ENCODE measurements at regions not wholly inside any gene's neighbourhood (a gene's known extent, or its start where the extent isn't known, plus 50 kb on each side); places are given as distances from the start of the nearest gene placed in this dataset.
"Not testable (repeated sequence)": the region's sequence is repeated elsewhere in the genome, so short reads cannot be mapped to it uniquely, and the experiment has no call there.

DNA sequence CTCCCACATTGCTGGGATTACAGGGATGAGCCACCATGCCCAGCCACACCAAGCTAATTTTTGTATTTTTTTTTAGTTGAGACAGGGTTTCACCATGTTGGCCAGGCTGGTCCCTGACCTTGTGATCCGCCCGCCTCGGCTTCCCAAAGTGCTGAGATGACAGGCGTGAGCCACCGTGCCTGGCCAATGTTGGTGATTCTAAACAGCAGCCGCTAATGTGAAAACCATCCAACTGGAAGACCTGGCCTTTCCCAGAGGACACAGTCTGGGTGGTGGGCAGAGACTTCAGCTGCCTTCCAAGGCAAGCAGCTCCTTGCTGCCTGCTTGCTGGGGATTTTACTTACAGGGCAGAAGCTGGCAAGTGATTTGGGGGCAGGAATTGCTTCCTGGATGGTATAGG, 207.1 kb downstream of the GOLGA6L6 start:
- not testable (repeated sequence) for H3K36me3 ChIP-seq; H3K4me3 ChIP-seq; H3K27me3 ChIP-seq (replicated peaks); H3K9me3 ChIP-seq (replicated peaks); DNase-seq (ENCODE audit: low read depth in 1 of 2, low spot score in 2 of 2); H3K4me1 ChIP-seq (replicated peaks); H3K27ac ChIP-seq

DNA sequence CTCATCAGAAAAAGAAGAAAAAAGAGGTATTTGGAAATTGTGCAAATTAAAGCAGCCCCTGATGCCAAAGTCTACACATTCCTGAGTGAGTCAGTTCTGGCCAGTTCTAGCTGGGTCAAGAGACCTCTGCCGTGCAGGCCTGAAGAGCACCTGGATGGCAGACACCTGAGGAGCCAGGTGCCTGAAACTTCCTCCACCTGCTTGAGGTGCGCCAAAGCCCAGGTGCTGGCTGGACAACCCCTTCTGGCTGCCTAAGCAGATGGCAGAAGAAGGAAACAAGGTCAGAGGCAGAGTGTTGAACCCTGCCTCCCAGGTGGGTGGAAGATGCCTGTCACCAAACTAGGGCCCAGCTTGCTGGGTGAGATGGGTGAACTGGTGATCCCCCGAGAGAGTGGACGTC, 215.8 kb downstream of the GOLGA6L6 start:
- not testable (repeated sequence) for H3K9me3 ChIP-seq (replicated peaks); H3K27me3 ChIP-seq (replicated peaks); DNase-seq (ENCODE audit: low read depth in 1 of 2, low spot score in 2 of 2); H3K4me1 ChIP-seq (replicated peaks); H3K36me3 ChIP-seq; H3K27ac ChIP-seq; H3K4me3 ChIP-seq

DNA sequence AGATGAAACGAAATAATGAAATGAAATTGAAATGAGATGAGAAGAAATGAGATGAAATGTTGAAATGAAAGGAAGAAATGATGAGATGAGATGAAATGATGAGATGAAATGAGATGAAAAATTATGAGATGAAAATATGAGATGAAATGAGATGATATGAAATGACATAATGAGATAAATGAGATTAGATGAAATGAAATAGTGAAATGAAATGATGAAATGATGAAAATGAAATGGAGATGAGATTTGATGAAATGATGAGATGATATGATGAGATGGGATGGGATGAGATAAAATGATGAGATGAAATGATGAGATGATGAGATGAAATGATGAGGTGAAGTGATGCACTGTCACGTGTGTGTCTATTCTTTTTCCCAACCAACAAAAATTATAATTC, 224.5 kb downstream of the GOLGA6L6 start:
- not testable (repeated sequence) for H3K4me3 ChIP-seq; H3K4me1 ChIP-seq (replicated peaks); H3K9me3 ChIP-seq (replicated peaks); DNase-seq (ENCODE audit: low read depth in 1 of 2, low spot score in 2 of 2); H3K27ac ChIP-seq; H3K27me3 ChIP-seq (replicated peaks); H3K36me3 ChIP-seq

DNA sequence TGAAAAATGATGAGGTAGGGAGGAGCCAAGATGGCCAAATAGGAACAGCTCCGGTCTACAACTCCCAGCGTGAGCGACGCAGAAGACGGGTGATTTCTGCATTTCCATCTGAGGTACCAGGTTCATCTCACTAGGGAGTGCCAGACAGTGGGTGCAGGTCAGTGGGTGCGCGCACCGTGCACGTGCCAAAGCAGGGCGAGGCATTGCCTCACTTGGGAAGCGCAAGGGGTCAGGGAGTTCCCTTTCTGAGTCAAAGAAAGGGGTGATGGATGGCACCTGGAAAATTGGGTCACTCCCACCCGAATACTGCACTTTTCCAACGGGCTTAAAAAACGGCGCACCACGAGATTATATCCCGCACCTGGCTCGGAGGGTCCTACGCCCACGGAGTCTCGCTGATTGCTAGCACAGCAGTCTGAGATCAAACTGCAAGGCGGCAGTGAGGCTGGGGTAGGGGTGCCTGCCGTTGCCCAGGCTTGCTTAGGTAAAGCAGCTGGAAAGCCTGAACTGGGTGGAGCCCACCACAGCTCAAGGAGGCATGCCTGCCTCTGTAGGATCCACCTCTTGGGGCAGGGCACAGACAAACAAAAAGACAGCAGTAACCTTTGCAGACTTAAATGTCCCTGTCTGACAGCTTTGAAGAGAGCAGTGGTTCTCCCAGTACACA, 230.5 kb downstream of the GOLGA6L6 start:
- not testable (repeated sequence) for H3K4me3 ChIP-seq; H3K4me1 ChIP-seq (replicated peaks); H3K27ac ChIP-seq; DNase-seq (ENCODE audit: low read depth in 1 of 2, low spot score in 2 of 2); H3K36me3 ChIP-seq; H3K27me3 ChIP-seq (replicated peaks); H3K9me3 ChIP-seq (replicated peaks)

DNA sequence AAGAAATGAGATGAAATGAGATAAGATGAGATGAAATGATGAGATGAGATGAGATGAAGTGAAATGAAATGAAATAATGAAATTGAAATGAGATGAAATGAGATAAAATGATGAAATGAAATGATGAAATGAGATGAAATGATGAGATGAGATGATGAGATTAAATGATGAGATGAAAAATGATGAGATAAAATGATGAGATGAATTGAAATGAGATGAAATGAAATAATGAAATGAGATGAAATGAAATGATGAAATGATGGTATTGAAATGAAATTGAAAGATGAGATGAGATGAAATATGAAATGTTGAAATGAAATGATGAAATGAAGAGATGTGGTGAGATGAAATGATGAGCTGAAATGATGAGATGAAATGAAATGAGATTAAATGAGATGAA, 231.0 kb downstream of the GOLGA6L6 start:
- H3K27me3 ChIP-seq (replicated peaks) = no peaks in the 10 kb centered on the region
- no peaks in the 10 kb centered on the region for H3K4me1 ChIP-seq (replicated peaks)
- DNase-seq (ENCODE audit: low read depth in 1 of 2, low spot score in 2 of 2) = no peak
- no peaks in the 10 kb centered on the region for H3K36me3 ChIP-seq
- H3K4me3 ChIP-seq = no peak overlapping the region
- H3K9me3 ChIP-seq (replicated peaks) = no peaks in the 10 kb centered on the region
- no peak overlapping the region for H3K27ac ChIP-seq

DNA sequence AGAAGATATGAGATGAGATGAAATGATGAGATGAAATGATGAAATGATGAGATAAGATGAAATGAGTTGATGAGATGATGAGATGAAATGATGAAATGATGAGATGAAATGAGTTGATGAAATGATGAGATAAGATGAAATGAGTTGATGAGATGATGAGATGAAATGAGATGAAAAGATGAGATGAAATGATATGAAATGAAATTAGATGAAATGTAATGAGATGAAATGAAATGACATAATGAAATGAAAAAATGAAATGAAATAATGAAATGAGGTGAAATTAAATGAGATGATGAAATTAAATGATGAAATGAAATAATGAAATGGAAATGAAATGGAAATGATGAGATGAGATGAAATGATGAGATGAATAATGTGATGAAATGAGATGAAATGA, 231.6 kb downstream of the GOLGA6L6 start:
- H3K27ac ChIP-seq; H3K4me1 ChIP-seq (replicated peaks); H3K27me3 ChIP-seq (replicated peaks); H3K4me3 ChIP-seq; H3K36me3 ChIP-seq; H3K9me3 ChIP-seq (replicated peaks); DNase-seq (ENCODE audit: low read depth in 1 of 2, low spot score in 2 of 2): not testable (repeated sequence)

DNA sequence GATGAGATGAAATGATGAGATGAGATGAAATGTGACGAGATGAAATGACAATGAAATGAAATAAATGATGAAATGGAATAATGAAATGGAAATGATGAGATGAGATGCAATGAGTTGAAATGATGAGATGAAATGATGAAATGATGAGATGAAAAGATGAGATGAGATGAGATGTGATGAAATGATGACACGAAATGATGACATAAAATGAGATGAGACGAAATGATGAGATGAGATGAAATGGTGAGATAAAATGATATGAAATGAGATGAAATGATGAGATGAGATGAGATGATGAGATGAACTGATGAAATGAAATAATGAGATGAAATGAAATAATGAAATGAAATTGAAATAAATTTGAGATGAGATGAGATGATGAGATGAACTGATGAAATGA, 232.2 kb downstream of the GOLGA6L6 start:
- not testable (repeated sequence) for H3K9me3 ChIP-seq (replicated peaks); DNase-seq (ENCODE audit: low read depth in 1 of 2, low spot score in 2 of 2); H3K27me3 ChIP-seq (replicated peaks); H3K4me1 ChIP-seq (replicated peaks); H3K4me3 ChIP-seq; H3K36me3 ChIP-seq; H3K27ac ChIP-seq

DNA sequence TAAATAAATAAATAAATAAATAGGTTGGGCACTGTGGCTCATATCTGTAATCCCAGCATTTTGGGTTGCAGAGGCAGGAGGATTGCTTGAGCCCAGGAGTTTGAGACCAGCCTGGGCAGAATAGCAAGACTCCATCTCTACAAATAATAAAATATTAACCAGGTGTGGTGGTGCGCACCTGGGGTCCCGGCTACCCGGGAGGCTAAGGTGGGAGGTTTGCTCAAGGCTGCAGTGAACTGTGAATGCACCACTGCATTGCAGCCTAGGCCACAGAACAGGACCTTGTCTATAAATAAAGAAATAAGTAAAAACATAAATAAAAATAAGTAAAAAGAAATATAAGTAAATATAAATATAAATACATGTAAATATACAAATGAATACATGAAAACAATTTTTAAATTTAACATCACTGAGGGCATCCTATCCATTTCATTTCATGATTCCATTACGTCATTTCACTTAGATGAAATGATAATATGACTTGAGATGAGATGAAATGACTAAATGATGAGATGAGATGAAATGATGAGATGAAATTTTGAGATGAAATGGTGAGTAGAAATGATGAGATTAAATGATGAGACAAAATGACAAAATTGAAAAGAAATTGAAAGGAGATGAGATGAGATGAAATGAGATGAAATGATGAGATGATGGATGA, 233.4 kb downstream of the GOLGA6L6 start:
- H3K4me3 ChIP-seq; H3K9me3 ChIP-seq (replicated peaks); DNase-seq (ENCODE audit: low read depth in 1 of 2, low spot score in 2 of 2); H3K27ac ChIP-seq; H3K27me3 ChIP-seq (replicated peaks); H3K4me1 ChIP-seq (replicated peaks); H3K36me3 ChIP-seq: not testable (repeated sequence)

DNA sequence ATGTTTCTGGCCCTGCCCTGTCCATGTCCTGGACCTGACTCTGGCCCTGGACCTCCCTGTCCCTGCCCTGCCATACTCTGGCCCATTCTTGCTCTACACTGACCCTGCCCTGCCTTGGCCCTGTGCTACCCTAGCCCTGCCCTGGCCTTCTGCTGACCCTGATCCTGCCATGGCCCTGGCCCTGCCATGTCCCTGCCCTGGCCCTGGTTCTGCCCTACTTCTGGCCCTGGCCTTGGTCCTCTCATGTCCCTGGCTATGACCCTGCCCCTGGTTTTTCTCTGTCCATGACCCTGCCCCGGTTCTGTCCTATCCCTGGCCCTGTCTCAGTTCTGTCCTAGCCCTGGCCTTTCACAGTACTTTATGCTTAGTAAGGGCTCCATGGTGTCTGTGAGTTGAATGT, 234.5 kb downstream of the GOLGA6L6 start:
- H3K9me3 ChIP-seq (replicated peaks); H3K4me3 ChIP-seq; H3K27ac ChIP-seq; H3K36me3 ChIP-seq; H3K27me3 ChIP-seq (replicated peaks); DNase-seq (ENCODE audit: low read depth in 1 of 2, low spot score in 2 of 2); H3K4me1 ChIP-seq (replicated peaks): not testable (repeated sequence)

DNA sequence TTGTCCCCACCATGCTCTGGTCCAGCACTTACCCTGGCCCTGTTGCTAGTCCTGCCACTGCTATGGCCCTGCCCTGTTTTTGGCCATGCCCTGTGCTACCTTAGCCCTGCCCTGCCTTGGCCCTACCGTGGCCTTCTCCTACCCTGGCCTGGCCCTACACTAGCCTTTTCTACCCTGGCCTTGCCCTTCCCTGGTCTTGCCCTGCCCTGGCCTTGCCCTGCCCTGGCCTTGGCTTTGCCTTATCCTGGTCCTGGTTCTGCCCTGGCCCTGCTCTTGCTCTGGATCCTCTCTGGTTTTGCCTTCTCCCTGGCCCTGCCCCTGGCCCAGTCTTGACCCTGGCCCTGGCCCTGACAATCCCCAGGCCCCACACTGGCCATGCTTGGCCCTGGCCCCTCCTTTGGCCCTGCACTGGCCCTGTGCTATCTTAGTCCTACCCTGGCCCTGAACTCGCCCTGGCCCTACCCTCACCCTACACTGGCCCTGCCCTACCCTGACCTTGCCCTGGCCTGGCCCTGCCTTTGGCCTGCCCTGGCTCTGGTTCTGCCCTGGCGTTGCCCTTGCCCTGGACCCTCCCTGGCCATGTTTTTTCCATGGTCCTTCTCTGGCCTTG, 235.0 kb downstream of the GOLGA6L6 start:
- not testable (repeated sequence) for H3K27me3 ChIP-seq (replicated peaks); H3K36me3 ChIP-seq; H3K4me3 ChIP-seq; H3K27ac ChIP-seq; H3K4me1 ChIP-seq (replicated peaks); H3K9me3 ChIP-seq (replicated peaks); DNase-seq (ENCODE audit: low read depth in 1 of 2, low spot score in 2 of 2)

DNA sequence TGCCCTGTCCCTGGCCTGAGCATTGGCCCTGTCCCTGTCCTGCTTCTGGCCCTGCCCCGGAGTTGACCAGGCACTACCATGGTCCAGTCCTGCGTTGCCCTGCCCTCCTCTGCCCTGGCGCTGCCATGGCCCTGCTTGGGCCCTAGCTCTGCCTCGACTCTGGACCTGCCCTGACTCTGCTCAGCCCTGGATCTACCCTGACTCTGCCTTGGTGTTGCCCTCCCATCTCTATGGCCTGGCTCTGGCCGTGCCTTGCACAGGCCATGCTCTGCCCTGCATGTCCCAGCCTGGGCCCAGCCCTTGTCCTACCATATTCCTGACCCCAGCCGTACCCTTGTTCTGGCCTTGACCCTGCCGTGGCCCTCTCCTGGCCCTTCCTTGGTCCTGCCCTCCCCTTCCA, 235.7 kb downstream of the GOLGA6L6 start:
- H3K9me3 ChIP-seq (replicated peaks); H3K27ac ChIP-seq; H3K4me3 ChIP-seq; DNase-seq (ENCODE audit: low read depth in 1 of 2, low spot score in 2 of 2); H3K27me3 ChIP-seq (replicated peaks); H3K4me1 ChIP-seq (replicated peaks); H3K36me3 ChIP-seq: not testable (repeated sequence)

DNA sequence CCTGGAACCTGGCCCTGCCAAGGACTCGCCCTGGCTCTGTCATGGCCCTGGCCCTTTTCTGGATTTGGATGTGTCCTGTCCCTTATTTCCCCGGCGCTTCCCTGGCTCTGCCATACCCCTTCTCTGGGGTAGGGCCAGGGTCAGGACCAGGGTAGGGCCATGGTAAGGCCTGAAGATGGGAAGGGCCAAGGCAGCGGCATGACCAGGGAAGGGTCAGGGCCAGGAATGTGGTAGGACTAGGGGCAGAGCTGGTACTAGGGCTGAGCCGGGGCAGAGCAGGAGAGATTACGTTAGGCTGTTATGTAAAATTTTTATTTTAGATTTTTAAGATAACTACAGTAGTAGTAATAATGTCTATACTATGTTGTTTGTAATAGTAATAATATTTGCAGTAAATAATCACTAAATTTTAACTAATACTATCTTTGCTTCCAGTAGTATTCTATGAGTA, 236.6 kb downstream of the GOLGA6L6 start:
- DNase-seq (ENCODE audit: low read depth in 1 of 2, low spot score in 2 of 2); H3K4me1 ChIP-seq (replicated peaks); H3K4me3 ChIP-seq; H3K27ac ChIP-seq; H3K9me3 ChIP-seq (replicated peaks); H3K36me3 ChIP-seq; H3K27me3 ChIP-seq (replicated peaks): not testable (repeated sequence)

DNA sequence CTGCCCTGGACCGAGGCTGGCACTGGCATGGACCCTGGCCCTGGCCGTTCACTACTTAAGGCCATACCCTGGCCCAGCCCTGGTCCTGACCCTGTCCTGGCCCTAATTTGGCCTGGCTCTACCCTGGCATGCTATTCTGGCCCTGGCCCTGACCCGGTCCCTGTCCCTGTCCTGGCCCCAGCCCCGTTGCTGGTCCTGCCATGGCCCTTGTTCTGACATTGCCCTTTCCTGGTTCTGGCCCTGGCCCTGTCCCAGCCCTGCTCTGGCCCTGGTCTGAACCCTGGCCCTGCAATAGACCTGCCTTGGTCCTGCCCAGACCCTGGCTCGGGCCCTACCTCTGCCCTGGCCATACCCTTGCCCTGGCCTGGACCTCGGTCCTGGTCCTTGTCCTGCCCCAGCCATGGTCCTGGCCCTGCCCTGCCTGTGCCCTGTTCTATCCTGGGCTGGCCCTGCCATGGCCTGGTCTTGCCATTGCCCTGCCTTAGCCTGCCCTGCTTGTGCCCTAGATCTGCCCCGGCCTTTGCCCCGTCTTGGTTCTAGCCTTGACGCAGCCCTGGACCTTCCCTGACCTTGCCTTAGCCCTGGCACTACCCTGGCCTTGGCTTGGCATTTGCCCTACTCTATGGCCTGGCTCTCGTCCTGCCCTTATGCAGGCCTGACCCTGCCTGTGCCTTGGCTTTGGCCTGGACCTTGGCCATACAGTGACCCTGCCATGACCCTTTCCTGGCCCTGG, 237.2 kb downstream of the GOLGA6L6 start:
- DNase-seq (ENCODE audit: low read depth in 1 of 2, low spot score in 2 of 2); H3K9me3 ChIP-seq (replicated peaks): not testable (repeated sequence)

More for the DNA sequence above, 237.2 kb downstream of the GOLGA6L6 start:
- not testable (repeated sequence) for H3K4me1 ChIP-seq (replicated peaks); H3K4me3 ChIP-seq; H3K27me3 ChIP-seq (replicated peaks); H3K27ac ChIP-seq; H3K36me3 ChIP-seq

Data from SJSA1 (cell line).